DOHH2 (cell line): ENCODE measurements at regions not wholly inside any gene's neighbourhood (a gene's known extent, or its start where the extent isn't known, plus 50 kb on each side); places are given as distances from the start of the nearest gene placed in this dataset.

Experiments used
- H3F3A ChIP-seq: fragments of 200-600 bp; sonication (generic), shearing (Covaris generic); 2 replicates; pipeline ENCODE4 v1.6.0; 2016; ENCODE audit warnings: antibody characterized with exemption, mild to moderate bottlenecking; ENCODE audit not compliant: control insufficient read depth, insufficient read depth
- H3K27ac ChIP-seq: fragments of 200-600 bp; sonication (generic); 2 replicates; pipeline ENCODE4 v1.5.1; 2014; ENCODE audit warnings: low read depth, mild to moderate bottlenecking, low read length, moderate library complexity
- H3K27me3 ChIP-seq: fragments of 200-600 bp; sonication (generic); 2 replicates; pipeline ENCODE4 v1.6.1; 2014; ENCODE audit warnings: mild to moderate bottlenecking, low read length, mixed read lengths; ENCODE audit not compliant: control insufficient read depth
- H3K36me3 ChIP-seq: fragments of 200-600 bp; sonication (generic); 2 replicates; pipeline ENCODE4 v1.6.1; 2014; ENCODE audit warnings: mild to moderate bottlenecking, low read length, moderate library complexity, mixed read lengths; ENCODE audit not compliant: control insufficient read depth
- H3K4me1 ChIP-seq: fragments of 200-600 bp; sonication (generic); 2 replicates; pipeline ENCODE4 v1.6.1; 2014; ENCODE audit warnings: mild to moderate bottlenecking, low read length, mixed read lengths; ENCODE audit not compliant: control insufficient read depth
- H3K4me2 ChIP-seq: fragments of 200-600 bp; sonication (generic); 2 replicates; pipeline ENCODE4 v1.6.0; 2014; ENCODE audit warnings: mild to moderate bottlenecking, low read length, moderate library complexity
- H3K4me3 ChIP-seq: fragments of 200-600 bp; sonication (generic); 2 replicates; pipeline ENCODE4 v1.5.1; 2014; ENCODE audit warnings: mild to moderate bottlenecking, low read length, mixed read lengths
- H3K79me2 ChIP-seq: fragments of 200-600 bp; sonication (generic); 2 replicates; pipeline ENCODE4 v1.6.1; 2014; ENCODE audit warnings: mild to moderate bottlenecking, low read length, mixed read lengths; ENCODE audit not compliant: control insufficient read depth
- H3K9me2 ChIP-seq: fragments of 200-600 bp; sonication (generic); replicated peaks from 2 replicates; pipeline ENCODE4 v1.6.1; 2014; ENCODE audit warnings: mild to moderate bottlenecking, low read length, mixed read lengths; ENCODE audit not compliant: control insufficient read depth
- H3K9me3 ChIP-seq: fragments of 200-600 bp; sonication (generic); 2 replicates; pipeline ENCODE4 v1.6.1; 2014; ENCODE audit warnings: antibody characterized with exemption, low read length, mixed read lengths; ENCODE audit not compliant: control insufficient read depth, insufficient read depth
- H4K20me1 ChIP-seq: fragments of 200-600 bp; sonication (generic); 2 replicates; pipeline ENCODE4 v1.6.0; 2014; ENCODE audit warnings: low read depth, mild to moderate bottlenecking, antibody characterized with exemption, low read length, moderate library complexity; ENCODE audit not compliant: control insufficient read depth, insufficient read depth
- CTCF ChIP-seq: fragments of 200-600 bp; sonication (generic); IDR thresholded peaks from one replicate; pipeline ENCODE4 v1.5.1; 2014; ENCODE audit warnings: antibody characterized with exemption, mild to moderate bottlenecking, low read depth, low read length; ENCODE audit not compliant: poor library complexity, severe bottlenecking
- EZH2phosphoT487 ChIP-seq: fragments of 200-600 bp; sonication (generic); IDR thresholded peaks from 2 replicates; pipeline ENCODE4 v1.6.1; 2017; ENCODE audit warnings: borderline replicate concordance, mild to moderate bottlenecking, antibody characterized with exemption, low read length, moderate library complexity, mixed read lengths

- H3K4me2 ChIP-seq = no peak overlapping the region
- no peak overlapping the region for H3K27ac ChIP-seq
- TF ChIP-seq CTCF = no peak
- no peak for TF ChIP-seq EZH2phosphoT487
- H3K27me3 ChIP-seq = no peaks in the 10 kb centered on the region
- H3K4me3 ChIP-seq = no peak overlapping the region
- no peaks in the 10 kb centered on the region for H3K79me2 ChIP-seq
- no peaks in the 10 kb centered on the region for H3K36me3 ChIP-seq
- no peaks in the 10 kb centered on the region for H4K20me1 ChIP-seq
- H3K9me2 ChIP-seq = no peaks in the 10 kb centered on the region
- H3K4me1 ChIP-seq = no peaks in the 10 kb centered on the region
- no peaks in the 10 kb centered on the region for H3F3A ChIP-seq
- no peaks in the 10 kb centered on the region for H3K9me3 ChIP-seq
Observed at GRCh38 chr12:46958053-46958452, 121.4 kb upstream of the PCED1B start.

- Histone ChIP-seq H3K27me3 (no peaks in the 10 kb centered on the region), H3K36me3 (no peaks in the 10 kb centered on the region), H3K79me2 (no peaks in the 10 kb centered on the region), H3K4me2 (no peak overlapping the region), H3K9me3 (no peaks in the 10 kb centered on the region), H4K20me1 (no peaks in the 10 kb centered on the region), H3F3A (no peaks in the 10 kb centered on the region), H3K4me1 (no peaks in the 10 kb centered on the region), H3K9me2 (no peaks in the 10 kb centered on the region), H3K4me3 (no peak overlapping the region), H3K27ac (no peak overlapping the region)
- no peak for TF ChIP-seq CTCF
- TF ChIP-seq EZH2phosphoT487 = no peak
Observed at GRCh38 chr12:46958599-46959290, 120.7 kb upstream of the PCED1B start.

- no peaks in the 10 kb centered on the region for H3K27me3 ChIP-seq
- no peaks in the 10 kb centered on the region for H3K4me1 ChIP-seq
- H3K9me3 ChIP-seq = no peaks in the 10 kb centered on the region
- TF ChIP-seq EZH2phosphoT487 = no peak
- no peak for TF ChIP-seq CTCF
- H3K4me2 ChIP-seq = no peak overlapping the region
- no peak overlapping the region for H3K4me3 ChIP-seq
- H3F3A ChIP-seq = no peaks in the 10 kb centered on the region
- no peaks in the 10 kb centered on the region for H3K36me3 ChIP-seq
- H3K79me2 ChIP-seq = no peaks in the 10 kb centered on the region
- H4K20me1 ChIP-seq = no peaks in the 10 kb centered on the region
- no peaks in the 10 kb centered on the region for H3K9me2 ChIP-seq
- H3K27ac ChIP-seq = no peak overlapping the region
Observed at GRCh38 chr12:46959502-46959901, 119.9 kb upstream of the PCED1B start.
